HUDEP-2 (cell line): ENCODE measurements at regions not wholly inside any gene's neighbourhood (a gene's known extent, or its start where the extent isn't known, plus 50 kb on each side); places are given as distances from the start of the nearest gene placed in this dataset.

Experiments
- DNase-seq, 76 experiments: peaks; one replicate each; lab custom pipeline; 2025; ENCODE audit not compliant: unreplicated experiment in 76 of 76; lab: John Stamatoyannopoulos, UW

DNA sequence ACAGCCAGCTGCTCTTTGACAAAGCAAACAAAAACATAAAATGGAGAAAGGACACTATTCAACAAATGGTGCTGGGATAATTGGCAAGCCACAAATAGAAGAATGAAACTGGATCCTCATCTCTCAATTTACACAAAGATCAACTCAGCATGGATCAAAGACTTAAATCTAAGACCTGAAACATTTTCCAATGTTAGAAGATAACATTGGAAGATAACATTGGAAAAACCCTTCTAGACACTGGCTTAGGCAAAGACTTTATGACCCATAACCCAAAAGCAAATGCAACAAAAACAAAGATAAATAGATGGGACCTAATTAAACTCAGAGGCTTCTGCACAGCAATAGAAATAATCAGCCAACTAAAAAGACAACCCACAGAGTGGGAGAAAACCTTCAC lies 425.7 kb upstream of the SEMA3D start:
- no peak for DNase-seq

DNA sequence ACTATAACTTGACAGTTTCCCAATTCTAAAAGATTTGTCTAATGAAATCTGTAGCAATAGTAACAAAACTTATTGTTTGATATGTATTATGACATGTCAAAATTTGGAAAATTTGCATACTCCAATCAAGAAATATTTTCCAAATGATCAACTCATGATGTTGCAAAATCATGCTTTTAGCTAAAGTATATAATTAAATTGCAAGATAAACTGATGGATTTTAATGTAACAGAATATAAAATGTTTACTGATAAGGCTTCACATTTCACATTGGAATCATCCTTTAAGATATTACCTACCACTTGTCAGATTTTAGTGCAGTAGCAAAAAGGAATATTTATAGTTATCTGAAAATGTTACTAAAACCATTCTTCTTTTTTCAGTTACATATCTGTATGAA lies 421.9 kb upstream of the SEMA3D start:
- DNase-seq, result no peak

DNA sequence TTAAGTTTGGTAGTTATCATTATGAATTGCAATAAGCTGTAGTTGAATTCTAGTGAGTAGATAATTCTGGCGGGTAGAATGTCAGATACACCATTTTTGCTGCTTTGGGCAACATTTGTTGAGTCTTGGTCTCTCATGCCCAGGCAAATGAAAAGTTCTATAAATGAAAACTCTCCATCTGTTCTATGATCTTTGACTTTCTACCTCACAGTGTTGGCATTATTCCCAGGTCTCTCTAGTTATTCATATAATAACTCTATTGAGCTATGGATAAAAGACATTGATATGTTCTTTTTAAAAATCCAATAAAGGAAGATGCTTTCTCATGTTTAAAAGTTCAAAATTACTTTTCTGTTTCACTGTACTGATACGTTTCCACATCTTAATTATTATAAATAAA lies 415.3 kb upstream of the SEMA3D start:
- no peak for DNase-seq

DNA sequence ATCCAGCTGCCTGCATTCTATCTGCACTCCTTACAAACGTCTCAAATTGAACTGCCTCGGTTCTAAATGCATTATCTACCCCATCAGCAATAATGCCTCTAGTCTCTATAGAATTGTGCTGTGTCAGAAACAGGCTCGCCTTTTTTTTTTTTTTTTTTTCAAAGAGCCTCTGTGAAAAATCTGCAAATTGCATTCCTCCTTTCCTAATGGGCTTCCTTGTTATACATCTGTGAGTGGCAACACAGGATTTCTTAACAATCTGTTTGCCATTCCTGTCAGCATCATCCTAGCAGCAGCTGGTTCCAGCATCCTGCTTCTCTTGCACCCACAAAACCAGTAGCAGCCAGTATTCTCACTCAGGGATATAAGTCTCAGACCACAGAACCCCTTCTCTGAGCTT lies 413.5 kb upstream of the SEMA3D start:
- DNase-seq, result no peak

DNA sequence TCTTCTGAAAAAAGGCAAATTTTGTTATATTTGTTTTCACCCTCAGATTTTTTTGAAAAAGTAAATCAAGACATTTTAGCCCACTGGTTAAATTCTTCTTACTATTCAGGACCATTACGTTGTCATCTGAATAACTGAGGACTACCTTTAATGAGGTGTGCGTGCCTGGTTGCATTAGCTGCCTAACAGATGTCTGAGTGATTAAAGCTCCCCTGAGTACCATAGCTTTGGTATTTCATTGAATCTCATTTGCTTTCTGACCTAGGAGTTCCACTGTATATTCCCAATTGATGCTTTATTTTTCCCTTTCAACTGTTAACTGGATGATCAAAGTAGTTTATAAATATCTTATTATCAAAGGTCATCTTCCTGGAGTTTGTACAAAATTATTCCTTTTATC lies 410.0 kb upstream of the SEMA3D start:
- no peak for DNase-seq

DNA sequence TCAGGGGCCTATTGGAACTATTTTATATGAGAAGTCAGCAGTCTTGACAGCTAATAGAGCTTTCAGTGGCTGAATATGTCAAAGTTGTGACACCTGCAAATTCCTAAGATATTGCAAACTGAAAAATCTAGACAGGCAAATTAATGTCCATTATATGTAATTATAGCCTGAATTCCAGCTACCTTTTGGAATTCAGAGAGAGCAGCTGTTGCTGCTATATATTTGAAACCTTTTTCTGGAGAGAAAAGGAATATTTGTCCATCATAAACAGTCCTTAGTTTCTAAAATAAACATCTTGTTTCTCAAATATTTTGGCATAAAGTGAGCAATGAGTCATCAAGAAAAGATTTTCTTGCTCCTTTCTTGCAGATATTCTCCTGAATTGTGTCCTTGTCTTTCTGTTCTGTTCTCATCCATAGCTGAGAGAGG lies 408.9 kb upstream of the SEMA3D start:
- no peak for DNase-seq

DNA sequence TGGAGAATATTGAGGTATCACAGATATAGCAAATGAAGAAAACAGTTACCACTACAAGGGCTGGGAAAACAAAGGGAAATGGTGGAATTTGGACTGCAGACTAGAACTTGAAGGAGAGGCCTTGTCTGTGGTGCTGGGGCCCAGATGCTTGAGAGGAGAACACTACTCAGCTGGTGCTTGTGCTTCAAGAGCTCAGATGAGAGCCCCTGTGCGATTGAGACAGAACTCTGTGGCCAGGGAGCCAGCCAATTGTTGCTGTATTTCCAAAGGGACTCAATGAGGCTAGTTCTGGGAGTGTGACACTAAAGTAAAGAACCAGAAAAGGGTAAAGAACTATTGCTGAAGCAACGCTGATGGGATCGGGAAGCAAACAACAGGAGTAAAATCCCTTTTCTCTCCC lies 406.5 kb upstream of the SEMA3D start:
- DNase-seq, result no peak

DNA sequence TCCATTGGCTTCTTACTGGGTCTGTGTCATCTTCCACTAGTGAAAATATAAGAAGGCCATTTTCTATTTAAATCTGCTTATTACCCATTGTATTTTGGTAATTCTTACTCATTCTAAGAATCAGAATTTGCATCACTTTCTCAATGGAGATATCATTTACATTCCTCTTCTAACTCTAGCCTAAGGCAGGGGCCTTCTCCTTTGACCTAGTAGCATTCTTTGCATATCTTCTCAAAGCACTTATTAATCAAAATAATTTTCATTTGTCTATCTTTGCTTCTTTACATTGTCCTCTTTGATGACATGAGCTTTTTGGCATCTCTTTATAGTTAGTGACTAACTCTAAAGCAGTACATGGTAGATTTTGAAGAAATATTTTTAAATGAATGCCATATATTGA lies 400.9 kb upstream of the SEMA3D start:
- no peak for DNase-seq

DNA sequence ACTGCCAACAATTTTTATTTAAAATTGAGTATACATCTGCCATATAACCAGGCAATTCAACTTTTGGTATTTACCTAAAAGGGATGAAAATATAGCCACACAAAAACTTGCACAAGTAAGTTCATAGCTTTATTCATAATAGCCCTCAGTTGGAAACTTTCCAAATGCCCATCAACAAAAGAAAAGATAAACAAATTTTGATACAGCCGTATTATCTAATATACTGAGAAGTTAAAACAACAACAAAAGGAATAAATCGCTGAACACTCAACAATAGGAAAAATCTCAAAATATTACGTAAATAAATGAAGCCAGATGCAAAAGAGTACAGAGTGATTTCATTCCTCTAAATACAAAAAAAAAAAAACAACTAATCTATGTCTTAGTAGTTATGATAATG lies 399.2 kb upstream of the SEMA3D start:
- DNase-seq, result no peak

DNA sequence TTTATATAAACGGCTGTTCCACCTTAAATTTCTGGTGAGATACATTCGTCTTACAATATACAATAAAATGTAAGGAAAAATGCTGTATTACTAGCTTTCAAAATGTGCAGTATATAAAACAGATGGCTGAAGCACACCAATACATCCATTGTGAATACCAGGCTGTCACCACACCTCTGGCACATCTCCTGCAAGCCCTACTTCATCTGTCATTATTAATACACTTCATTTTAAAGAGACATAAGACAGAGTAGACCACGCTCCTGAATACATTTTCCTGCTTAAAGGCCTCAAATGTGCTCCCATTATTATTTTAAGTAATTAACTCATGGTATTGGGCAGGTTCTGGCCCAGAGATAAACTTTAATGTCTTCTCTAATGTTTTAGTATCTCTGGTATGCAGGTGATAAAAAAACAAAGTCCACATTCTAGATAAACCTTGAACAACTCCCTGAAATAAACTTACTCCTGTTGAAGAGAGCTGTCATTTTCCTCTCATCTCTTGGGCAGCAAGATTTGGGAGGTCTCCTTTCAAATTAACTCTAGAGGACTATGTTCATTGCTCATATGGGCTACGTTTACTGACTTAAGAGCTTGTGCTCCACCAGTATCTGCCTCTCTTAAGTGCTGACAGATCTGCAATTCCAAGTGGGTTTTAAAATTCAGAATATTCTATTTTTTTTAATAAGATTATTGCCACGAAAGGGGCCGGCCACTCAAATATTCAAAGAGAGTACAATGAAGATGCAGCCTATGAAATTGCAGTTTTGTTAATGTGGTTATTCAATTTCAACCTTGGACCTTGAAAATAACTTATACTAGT lies 396.5 kb upstream of the SEMA3D start:
- DNase-seq, result no peak

DNA sequence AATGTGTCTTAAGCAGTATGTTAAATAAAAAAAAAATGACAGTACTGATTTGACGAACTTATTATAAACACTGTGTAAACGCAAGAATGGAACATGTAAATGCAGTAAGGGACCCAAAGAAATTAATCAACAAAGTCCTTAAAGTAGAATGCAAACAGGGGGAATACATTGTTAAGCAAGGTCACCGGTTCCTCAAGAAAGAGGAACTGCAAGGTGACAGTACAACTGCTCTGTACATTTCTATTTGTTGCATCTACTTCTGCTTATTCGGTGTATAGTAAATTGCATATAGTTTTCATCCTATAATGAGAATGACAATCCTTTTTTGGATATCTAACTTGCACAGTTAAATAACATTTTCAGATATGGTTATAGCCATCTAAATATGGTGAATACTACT lies 387.0 kb upstream of the SEMA3D start:
- DNase-seq, result no peak

DNA sequence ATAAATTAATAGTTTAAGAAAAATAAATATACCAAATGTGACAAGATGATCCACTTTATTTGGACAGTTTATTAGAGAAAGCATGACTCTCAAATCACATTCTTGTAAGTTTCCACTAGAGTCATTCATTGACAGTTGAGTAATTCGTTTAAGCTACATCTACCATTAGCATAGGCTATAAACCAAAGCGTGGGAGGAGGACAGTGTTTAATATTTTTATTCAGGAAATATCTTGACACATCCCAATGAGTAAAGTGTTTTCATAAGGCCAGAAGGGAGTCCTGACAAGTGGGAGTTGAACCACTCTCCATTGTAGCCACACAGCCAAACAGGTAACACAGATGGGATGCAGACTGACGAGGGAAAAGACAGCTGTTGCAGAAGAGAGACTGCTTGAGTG lies 386.5 kb upstream of the SEMA3D start:
- no peak for DNase-seq

DNA sequence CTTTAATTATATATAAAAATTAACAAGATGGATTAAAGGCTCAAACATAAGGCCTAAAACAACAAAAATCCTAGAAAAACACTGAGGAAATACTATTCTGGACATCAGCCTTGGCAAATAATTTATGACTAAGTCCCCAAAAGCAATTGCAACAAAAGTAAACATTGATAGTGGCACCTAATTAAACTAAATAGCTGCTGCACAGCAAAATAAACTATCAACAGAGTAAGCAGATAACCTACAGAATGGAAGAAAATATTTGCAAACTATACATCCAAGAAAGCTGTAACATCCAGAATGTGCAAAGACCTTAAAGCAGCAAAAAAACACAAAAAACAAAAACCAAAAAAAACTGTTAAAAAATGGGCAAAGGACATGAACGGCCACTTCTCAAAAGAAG lies 384.0 kb upstream of the SEMA3D start:
- DNase-seq, result no peak

DNA sequence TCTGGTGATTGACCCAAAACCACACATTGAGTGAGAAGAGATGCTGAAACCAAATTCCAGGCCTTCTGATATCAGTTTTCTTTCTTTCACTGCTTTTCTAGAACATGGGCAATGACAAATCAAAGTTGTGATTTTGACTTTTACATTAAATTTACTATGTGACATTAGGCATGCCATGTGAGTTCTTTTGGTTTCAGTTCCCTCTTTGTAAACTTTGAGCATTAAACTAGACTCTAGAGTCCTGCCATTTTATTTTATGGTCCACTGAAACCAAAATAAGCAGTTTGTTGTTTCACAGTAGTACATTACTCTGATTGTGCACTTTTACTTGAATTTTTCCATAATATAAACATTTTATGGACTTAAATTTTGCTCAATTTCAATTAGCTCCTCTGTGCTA lies 381.1 kb upstream of the SEMA3D start:
- DNase-seq, result no peak

DNA sequence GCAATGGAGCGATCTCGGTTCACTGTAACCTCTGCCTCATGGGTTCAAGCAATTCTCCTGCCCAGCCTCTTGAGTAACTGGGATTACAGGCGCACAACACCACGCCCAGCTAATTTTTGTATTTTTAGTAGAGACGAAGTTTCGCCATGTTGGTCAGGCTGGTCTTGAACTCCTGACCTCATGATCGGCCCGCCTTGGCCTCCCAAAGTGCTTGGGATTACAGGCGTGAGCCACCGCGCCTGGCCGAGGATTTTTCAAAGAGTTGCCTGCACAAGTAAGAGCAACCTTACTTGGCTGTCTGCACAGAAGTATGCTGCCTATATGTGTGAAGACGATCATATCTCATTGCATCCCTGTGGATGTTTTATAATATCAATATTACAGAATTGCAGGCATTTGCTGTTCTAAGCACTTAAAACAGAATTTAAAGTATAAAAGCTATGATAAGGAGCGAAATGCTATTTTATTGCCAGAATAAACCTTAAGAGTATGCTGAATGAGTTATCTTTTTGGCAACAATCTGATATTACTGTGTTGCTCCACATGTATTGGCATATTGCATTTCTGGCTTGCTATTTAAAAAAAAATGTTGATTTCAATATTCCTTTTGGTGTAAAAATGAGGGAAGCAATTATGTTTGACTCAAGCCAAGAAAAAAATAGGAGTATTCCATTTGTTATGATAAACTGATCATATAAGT lies 379.4 kb upstream of the SEMA3D start:
- DNase-seq, result no peak

DNA sequence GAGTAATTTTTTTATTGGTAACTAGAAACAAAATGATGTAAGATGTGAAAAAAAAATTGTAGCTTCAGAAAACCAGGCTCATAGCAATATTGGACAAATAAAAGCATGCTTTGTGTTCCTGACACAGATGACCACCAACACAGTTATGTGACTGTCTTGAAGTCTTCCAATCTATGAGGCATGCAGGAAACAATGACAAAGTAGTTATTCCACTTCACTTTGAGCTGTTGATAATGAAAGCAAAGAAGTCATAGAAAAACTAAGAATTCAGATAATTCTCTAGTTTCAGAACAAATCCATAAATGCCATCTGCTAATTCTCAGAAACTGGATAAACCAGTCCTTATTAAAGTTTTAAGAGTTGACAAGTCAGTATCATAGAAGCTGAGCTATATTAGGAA lies 378.4 kb upstream of the SEMA3D start:
- DNase-seq, result no peak

DNA sequence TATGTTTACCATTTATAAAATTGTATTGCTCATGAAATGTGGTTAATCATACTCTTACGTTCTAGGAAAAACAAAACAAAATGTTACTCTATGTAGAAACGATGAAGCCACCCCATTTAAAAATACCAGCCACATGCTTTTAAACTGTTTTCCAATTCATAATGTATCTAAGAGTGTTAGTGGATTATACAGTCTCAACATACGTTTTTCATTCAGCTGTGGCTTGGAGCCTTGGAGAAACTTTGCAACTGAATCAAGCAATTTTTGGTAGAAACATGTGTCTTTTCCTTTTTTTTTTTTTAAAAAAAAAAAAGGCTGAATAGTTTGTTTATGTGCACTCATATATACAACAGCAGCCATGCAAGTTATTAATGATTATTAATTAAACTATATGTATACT lies 378.0 kb upstream of the SEMA3D start:
- DNase-seq, result no peak

DNA sequence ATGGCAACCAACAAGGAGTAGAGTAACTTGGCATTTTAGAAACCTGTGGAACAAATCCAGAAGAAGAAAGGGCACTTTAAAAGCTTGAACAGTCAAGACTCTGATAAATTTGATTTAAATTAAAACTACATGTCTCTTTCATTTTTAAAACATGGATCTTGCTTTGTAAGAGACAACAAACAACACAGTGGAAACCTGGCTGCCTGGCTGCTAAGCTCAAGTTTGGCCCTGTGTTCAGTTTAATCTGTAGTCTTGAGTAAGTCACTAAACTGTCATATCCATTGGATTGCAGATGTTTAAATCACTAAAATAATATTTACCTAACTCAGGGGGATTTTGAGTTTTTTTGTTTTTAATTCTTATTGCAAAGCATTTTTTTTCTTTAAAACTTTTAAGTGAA lies 374.9 kb upstream of the SEMA3D start:
- DNase-seq, result no peak

DNA sequence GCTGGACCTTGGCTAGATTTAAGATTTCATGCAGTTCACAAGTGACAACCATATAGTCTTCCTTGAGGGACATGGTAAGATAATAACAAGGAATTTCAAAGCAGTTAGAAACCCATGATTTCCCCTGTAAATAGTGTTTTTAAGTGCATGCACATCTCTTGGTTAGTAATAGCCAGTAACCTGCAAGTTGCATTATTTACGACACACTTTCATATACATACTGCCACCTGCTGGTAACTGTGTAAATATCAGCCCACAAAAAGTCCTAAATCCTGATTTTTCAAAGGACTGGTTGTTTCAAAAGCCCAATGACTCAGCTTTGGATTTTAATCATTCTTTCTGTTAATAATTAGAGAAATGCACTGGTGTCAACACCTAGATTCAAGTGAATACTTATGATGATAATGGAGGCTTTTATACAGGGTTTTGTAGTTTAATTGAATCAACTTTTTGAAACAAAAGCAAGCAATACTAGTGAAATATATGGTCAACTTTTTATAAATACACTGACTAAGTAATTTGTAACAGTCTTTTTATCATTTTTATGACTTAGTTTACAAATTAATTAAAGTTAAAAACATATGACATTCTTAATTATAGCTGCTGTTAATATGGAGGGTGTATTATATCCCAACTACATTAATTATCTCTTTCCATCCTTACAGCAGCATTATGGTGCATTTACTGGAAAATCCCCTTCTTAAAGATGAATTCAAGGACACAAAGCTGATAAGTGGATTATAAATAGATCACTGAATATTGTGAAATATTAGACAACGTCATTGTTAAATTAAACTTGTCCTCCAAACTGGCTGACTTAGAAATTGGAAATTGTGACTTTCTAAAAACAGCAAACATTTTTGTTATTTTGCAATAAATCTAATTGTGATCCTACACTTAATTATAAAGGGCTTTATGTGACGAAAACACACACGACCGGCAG lies 367.7 kb upstream of the SEMA3D start:
- peak in 17 of 76 experiments; percentile 0 to 24 (median 6) for DNase-seq

DNA sequence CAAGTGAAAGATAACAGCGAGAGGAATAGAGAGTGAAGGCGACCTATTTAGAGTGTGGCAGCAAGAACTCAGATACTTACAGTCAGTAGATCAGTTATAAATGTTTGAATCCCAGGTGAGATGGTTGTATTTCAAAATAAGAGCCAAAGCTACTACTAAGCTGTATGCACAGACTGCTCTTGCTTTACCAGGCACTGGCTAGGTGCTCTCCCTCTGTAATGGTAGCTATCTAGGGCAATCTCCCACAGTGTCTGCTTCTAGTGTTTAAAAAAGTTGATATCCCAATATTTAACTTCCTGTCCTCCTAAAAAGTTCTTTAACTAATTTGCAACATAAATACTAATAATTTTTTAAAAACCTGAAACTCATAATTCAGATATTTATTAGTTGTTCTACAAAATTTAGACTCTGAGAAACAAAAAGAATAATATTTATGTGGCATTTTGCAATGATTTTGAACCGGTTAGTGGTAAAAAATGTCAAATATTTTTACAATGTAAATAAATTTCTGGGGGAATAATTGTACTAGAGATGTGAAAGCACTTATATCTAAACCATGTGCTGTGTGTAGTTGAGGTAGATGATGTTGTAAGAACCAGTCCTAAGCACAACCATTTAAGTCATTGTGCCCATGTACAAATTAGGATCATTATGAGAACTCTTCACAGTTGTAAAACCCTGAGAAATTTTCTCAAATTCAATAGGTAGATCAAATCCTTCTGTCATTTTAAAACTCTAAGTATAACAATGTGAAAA lies 349.3 kb upstream of the SEMA3D start:
- DNase-seq, result no peak

DNA sequence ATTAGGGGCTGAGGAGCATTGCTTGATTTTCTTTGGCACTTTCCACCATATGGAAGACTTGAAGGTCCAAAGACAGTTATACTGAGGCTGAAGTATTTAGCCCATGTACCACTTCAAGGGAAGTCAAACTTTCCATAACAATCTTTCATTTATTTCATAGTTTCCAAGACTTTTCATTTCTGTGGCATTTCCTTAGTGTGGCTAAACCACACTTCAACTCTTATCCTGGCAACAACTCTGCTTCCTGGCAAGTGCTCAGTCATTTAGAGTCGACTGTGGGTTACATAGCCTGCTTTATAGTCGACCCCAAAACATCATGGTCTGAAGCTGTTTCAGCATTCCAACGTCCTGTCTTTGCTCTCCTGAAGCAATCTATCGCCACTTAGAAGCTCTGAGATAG lies 343.0 kb upstream of the SEMA3D start:
- no peak for DNase-seq
